ENCODE measurements at regions not wholly inside any gene's neighbourhood (a gene's known extent, or its start where the extent isn't known, plus 50 kb on each side); places are given as distances from the start of the nearest gene placed in this dataset.

DNA sequence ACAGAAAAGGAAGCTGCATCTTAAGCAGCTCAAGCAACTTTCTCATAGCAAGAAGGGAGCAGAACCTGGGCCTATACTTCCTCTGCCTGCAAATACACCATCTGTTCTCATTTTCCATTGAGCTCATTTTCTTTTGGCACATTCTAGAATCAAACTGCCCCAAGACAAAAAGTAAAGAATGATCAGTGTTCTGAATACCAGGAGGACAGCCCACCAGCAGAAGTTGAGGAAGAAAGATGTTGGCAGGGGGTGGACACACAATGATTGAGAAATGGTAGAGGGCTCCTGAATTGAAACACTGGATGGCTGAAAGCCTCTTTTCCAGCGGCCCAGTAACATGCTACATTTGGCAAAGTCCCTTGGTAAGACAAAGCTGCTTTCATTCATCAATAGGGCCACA lies 171.8 kb downstream of the MED10 start:
- H3K4me3 ChIP-seq (ENCODE audit: control insufficient read depth, low read depth, low read length), result no peak overlapping the region
- DNase-seq (ENCODE audit: low read depth), result no peak
- TF ChIP-seq, protein P1, sequence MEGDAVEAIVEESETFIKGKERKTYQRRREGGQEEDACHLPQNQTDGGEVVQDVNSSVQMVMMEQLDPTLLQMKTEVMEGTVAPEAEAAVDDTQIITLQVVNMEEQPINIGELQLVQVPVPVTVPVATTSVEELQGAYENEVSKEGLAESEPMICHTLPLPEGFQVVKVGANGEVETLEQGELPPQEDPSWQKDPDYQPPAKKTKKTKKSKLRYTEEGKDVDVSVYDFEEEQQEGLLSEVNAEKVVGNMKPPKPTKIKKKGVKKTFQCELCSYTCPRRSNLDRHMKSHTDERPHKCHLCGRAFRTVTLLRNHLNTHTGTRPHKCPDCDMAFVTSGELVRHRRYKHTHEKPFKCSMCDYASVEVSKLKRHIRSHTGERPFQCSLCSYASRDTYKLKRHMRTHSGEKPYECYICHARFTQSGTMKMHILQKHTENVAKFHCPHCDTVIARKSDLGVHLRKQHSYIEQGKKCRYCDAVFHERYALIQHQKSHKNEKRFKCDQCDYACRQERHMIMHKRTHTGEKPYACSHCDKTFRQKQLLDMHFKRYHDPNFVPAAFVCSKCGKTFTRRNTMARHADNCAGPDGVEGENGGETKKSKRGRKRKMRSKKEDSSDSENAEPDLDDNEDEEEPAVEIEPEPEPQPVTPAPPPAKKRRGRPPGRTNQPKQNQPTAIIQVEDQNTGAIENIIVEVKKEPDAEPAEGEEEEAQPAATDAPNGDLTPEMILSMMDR (IDR thresholded peaks at IDR 0.05; ENCODE audit: control insufficient read depth, insufficient read depth, low read depth, low read length, missing control alignments), result no peak

DNA sequence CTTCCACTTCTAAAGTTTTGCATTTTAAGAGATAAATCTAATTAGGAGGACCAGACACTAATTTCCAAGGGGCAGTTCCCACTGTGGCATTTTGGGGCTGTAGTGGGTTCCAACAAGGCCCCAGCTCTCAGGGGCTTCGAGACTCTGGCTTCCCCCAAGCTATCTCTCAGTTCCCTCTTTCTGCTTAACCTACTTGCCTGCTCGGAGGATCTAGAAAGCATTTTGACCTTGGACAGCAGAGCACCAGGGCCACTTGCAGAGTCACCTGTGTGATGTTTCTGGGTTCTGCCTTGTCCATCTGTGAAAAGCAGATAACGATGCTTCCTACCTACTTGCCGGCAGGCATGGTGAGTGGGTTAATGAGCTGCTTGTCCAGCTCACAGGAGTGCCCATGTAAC lies 175.4 kb downstream of the MED10 start:
- no peak for DNase-seq (ENCODE audit: low read depth)
- no peak overlapping the region for H3K4me3 ChIP-seq (ENCODE audit: control insufficient read depth, low read depth, low read length)
- TF ChIP-seq, protein P1 (IDR thresholded peaks at IDR 0.05; ENCODE audit: control insufficient read depth, insufficient read depth, low read depth, low read length, missing control alignments), result no peak

GRCh38 chr5:6202149-6202967 lies 176.0 kb downstream of the MED10 start:
- TF ChIP-seq, protein P1 (IDR thresholded peaks at IDR 0.05; ENCODE audit: control insufficient read depth, insufficient read depth, low read depth, low read length, missing control alignments), result no peak
- no peak overlapping the region for H3K4me3 ChIP-seq (ENCODE audit: control insufficient read depth, low read depth, low read length)
- DNase-seq (ENCODE audit: low read depth), result no peak

- no peak for DNase-seq (ENCODE audit: low read depth)
- TF ChIP-seq, protein P1 (IDR thresholded peaks at IDR 0.05; ENCODE audit: control insufficient read depth, insufficient read depth, low read depth, low read length, missing control alignments), result no peak
- H3K4me3 ChIP-seq (ENCODE audit: control insufficient read depth, low read depth, low read length), result no peak overlapping the region
Measured at GRCh38 chr5:6201631-6202030, 176.7 kb downstream of the MED10 start.

DNA sequence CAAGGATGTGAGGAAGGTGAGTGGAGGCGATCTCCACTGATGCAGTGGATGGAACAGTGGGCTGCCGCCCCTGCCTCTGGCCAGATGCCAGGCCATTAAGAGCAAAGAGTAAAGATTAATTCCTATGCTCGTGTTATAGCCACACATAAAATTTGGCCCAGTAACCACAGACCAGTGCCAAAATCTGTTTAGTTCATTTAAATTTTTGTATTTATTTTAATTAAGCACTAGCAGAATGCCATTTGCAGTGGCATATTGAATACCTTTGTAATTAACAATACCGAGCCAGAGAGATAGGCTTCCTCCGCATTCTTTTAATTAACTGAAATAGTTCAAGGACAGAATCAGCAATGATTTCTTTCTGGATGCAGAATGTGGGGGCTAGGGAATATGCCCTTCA lies 179.8 kb downstream of the MED10 start:
- H3K4me3 ChIP-seq (ENCODE audit: control insufficient read depth, low read depth, low read length), result no peak overlapping the region
- TF ChIP-seq, protein P1 (IDR thresholded peaks at IDR 0.05; ENCODE audit: control insufficient read depth, insufficient read depth, low read depth, low read length, missing control alignments), result no peak
- no peak for DNase-seq (ENCODE audit: low read depth)

- no peak overlapping the region for H3K4me3 ChIP-seq (ENCODE audit: control insufficient read depth, low read depth, low read length)
- TF ChIP-seq, protein P1 (IDR thresholded peaks at IDR 0.05; ENCODE audit: control insufficient read depth, insufficient read depth, low read depth, low read length, missing control alignments), result no peak
- DNase-seq (ENCODE audit: low read depth), result no peak
Measured at GRCh38 chr5:6197427-6197826, 180.9 kb downstream of the MED10 start.

Data from AG09309 (cell line).